B cell (primary cell): ENCODE measurements at regions not wholly inside any gene's neighbourhood (a gene's known extent, or its start where the extent isn't known, plus 50 kb on each side); places are given as distances from the start of the nearest gene placed in this dataset.

Experiments used
- ATAC-seq: fragments of 200-7000 bp; cut with Tn5 transposase; one replicate; pipeline ENCODE4 v1.10.0; 2021; ENCODE audit warnings: low read depth, mild to moderate bottlenecking, moderate number of reproducible peaks, moderate library complexity
- CTCF ChIA-PET: fragments of 350-600 bp; sonication (Branson Sonifier 250); formaldehyde crosslinking; loops from one replicate; lab custom pipeline; 2021; ENCODE audit warnings: antibody characterized with exemption, inconsistent platforms; lab: Charles Lee
- POLR2A ChIA-PET: fragments of 350-600 bp; sonication (Branson Sonifier 250); formaldehyde crosslinking; loops from one replicate; lab custom pipeline; 2021; ENCODE audit warnings: antibody characterized with exemption; lab: Charles Lee
- DNase-seq: peaks from one replicate; pipeline ENCODE4 v3.0.0; 2013
- H2AFZ ChIP-seq: 2 replicates; pipeline ENCODE4 v1.6.1; 2012; ENCODE audit warnings: mild to moderate bottlenecking, low read depth, low read length; ENCODE audit not compliant: insufficient read depth, poor library complexity, severe bottlenecking
- H3K27ac ChIP-seq, 2 donors: 1 replicate in 1 of 2; 2 replicates in 1 of 2; pipeline ENCODE4 v1.5.1; 2012 to 2013; ENCODE audit warnings: low read length in 2 of 2, mild to moderate bottlenecking in 2 of 2, moderate library complexity in 1 of 2
- H3K27me3 ChIP-seq, 4 experiments: fragments of 200-600 bp in 1 of 4; sonication (generic) in 1 of 4; replicated peaks in 1 of 4; 1 replicate in 2 of 4; 2 replicates in 2 of 4; pipeline versions ENCODE4 v1.6.1 to v1.7.0; 2013 to 2016; ENCODE audit warnings: low read length in 3 of 4, mild to moderate bottlenecking in 2 of 4, mixed read lengths in 1 of 4, moderate library complexity in 1 of 4; ENCODE audit not compliant: insufficient read depth in 4 of 4, control insufficient read depth in 3 of 4; ENCODE audit errors: control extremely low read depth in 1 of 4
- H3K36me3 ChIP-seq, 2 experiments: replicated peaks in 1 of 2; 1 replicate in 1 of 2; 2 replicates in 1 of 2; pipeline versions ENCODE4 v1.6.1 to v1.7.1; 2013; ENCODE audit warnings: low read length in 1 of 2; ENCODE audit not compliant: insufficient read depth in 2 of 2, control insufficient read depth in 1 of 2; ENCODE audit errors: control extremely low read depth in 1 of 2, extremely low read depth in 1 of 2
- H3K4me1 ChIP-seq, 2 donors: fragments of 200-600 bp in 1 of 2; sonication (generic) in 1 of 2; 1 replicate in 1 of 2; 2 replicates in 1 of 2; pipeline versions ENCODE4 v1.5.1 to v1.6.1; 2013 to 2017; ENCODE audit warnings: low read length in 2 of 2; ENCODE audit not compliant: control insufficient read depth in 2 of 2, insufficient read depth in 2 of 2
- H3K4me2 ChIP-seq: replicated peaks from 2 replicates; pipeline ENCODE3; 2012; ENCODE audit warnings: mild to moderate bottlenecking, low read depth, low read length; ENCODE audit not compliant: poor library complexity, severe bottlenecking
- H3K4me3 ChIP-seq, 5 experiments: fragments of 200-600 bp in 1 of 5; sonication (generic) in 1 of 5; 1 replicate in 3 of 5; 2 replicates in 2 of 5; pipeline versions ENCODE4 v1.5.1 to v1.7.0; 2011 to 2016; ENCODE audit warnings: low read length in 4 of 5, mild to moderate bottlenecking in 4 of 5, low read depth in 2 of 5, control low read depth in 1 of 5, moderate library complexity in 1 of 5; ENCODE audit not compliant: insufficient read depth in 1 of 5; ENCODE audit errors: control extremely low read depth in 1 of 5, extremely low read depth in 1 of 5
- H3K79me2 ChIP-seq: fragments of 200-600 bp; sonication (generic); one replicate; pipeline ENCODE4 v1.6.0; 2016; ENCODE audit warnings: low read length; ENCODE audit not compliant: control insufficient read depth, insufficient read depth
- H3K9ac ChIP-seq: fragments of 200-600 bp; sonication (generic); 2 replicates; pipeline ENCODE4 v1.6.1; 2017; ENCODE audit warnings: mild to moderate bottlenecking, low read length, moderate library complexity
- H3K9me3 ChIP-seq, 3 donors: one replicate each; pipeline versions ENCODE4 v1.6.1 to v1.7.1; 2013; ENCODE audit warnings: low read length in 2 of 3; ENCODE audit not compliant: control insufficient read depth in 2 of 3, insufficient read depth in 1 of 3; ENCODE audit errors: control extremely low read depth in 1 of 3
- H4K20me1 ChIP-seq: 2 replicates; pipeline ENCODE4 v1.6.0; 2012; ENCODE audit warnings: mild to moderate bottlenecking, low read length; ENCODE audit not compliant: insufficient read depth, control insufficient read depth, poor library complexity, severe bottlenecking
- H3K27ac Mint-ChIP-seq: one replicate; pipeline ENCODE4 v1.8.0; 2021; ENCODE audit warnings: mixed read lengths
- H3K27me3 Mint-ChIP-seq: one replicate; pipeline ENCODE4 v1.8.0; 2021; ENCODE audit warnings: mixed read lengths
- H3K4me1 Mint-ChIP-seq: one replicate; pipeline ENCODE4 v1.8.0; 2021; ENCODE audit warnings: mixed read lengths
- H3K4me3 Mint-ChIP-seq: one replicate; pipeline ENCODE4 v1.8.0; 2021; ENCODE audit warnings: mixed read lengths
- H3K9me3 Mint-ChIP-seq: one replicate; pipeline ENCODE4 v1.8.0; 2022; ENCODE audit warnings: mixed read lengths; ENCODE audit not compliant: insufficient read depth
- CTCF ChIP-seq: fragments of 200-600 bp; IDR thresholded peaks from one replicate; pipeline ENCODE4 v1.8.0; 2022; ENCODE audit warnings: antibody characterized with exemption, mild to moderate bottlenecking
- EZH2 ChIP-seq: IDR thresholded peaks from 2 replicates; pipeline ENCODE4 v1.6.1; 2012; ENCODE audit warnings: borderline replicate concordance, low read depth, mild to moderate bottlenecking, moderate library complexity, low read length; ENCODE audit not compliant: insufficient read depth, poor library complexity, severe bottlenecking
- WGBS: methylation state at CpG from one replicate; pipeline ENCODE4 v1.1.5; 2013; ENCODE audit warnings: missing lambda C conversion rate; ENCODE audit not compliant: insufficient coverage; 5-methylcytosine and 5-hydroxymethylcytosine counted together
- intact Hi-C: fragments of 100-400 bp; cut with micrococcal nuclease; formaldehyde crosslinking; loops from one replicate; pipeline ENCODE4 v1.10.0; 2022

- ChIA-PET CTCF (no interaction called here), POLR2A (no interaction called here)
- Histone ChIP-seq H3K79me2 (no peaks in the 10 kb centered on the region), H3K9ac (no peak overlapping the region), H3K27ac (no peak overlapping the region), H4K20me1 (no peaks in the 10 kb centered on the region), H2AFZ (no peak overlapping the region), H3K9me3 (no peaks in the 10 kb centered on the region), H3K4me2 (no peak overlapping the region), H3K36me3 (no peaks in the 10 kb centered on the region), H3K4me3 (no peak overlapping the region), H3K27me3 (no peaks in the 10 kb centered on the region), H3K4me1 (no peaks in the 10 kb centered on the region)
- ATAC-seq: no peak
- H3K4me3 Mint-ChIP-seq: no peak overlapping the region
- DNase-seq: no peak
- peaks cover 3% of the 10 kb centered on the region for H3K27me3 Mint-ChIP-seq
- intact Hi-C loops: no loop called here
- WGBS: 100% methylated on average over 1 of the region's 1 CpG
- peaks cover 1% of the 10 kb centered on the region for H3K9me3 Mint-ChIP-seq
- TF ChIP-seq CTCF (no peak), EZH2 (no peak)
- no peaks in the 10 kb centered on the region for H3K4me1 Mint-ChIP-seq
- no peak overlapping the region for H3K27ac Mint-ChIP-seq
These were observed 219.6 kb downstream of the GRXCR1 start for GRCh38 chr4:43112139-43112538.

GRCh38 chr4:43113196-43113595, 220.7 kb downstream of the GRXCR1 start:
- H3K27ac ChIP-seq: no peak overlapping the region
- ChIA-PET CTCF (no interaction called here), POLR2A (no interaction called here)
- no peak overlapping the region for H3K4me3 ChIP-seq
- H3K4me2 ChIP-seq: no peak overlapping the region
- TF ChIP-seq CTCF: no peak
- TF ChIP-seq EZH2: no peak
- no peaks in the 10 kb centered on the region for H3K9me3 ChIP-seq
- Mint-ChIP-seq H3K27me3 (peaks cover 3% of the 10 kb centered on the region), H3K27ac (no peak overlapping the region), H3K4me1 (no peaks in the 10 kb centered on the region), H3K9me3 (peaks cover 1% of the 10 kb centered on the region), H3K4me3 (no peak overlapping the region)
- WGBS: 59% methylated on average over 3 of the region's 3 CpGs
- DNase-seq (no peak), ATAC-seq (no peak)
- H4K20me1 ChIP-seq: no peaks in the 10 kb centered on the region
- H3K27me3 ChIP-seq: no peaks in the 10 kb centered on the region
- no peak overlapping the region for H3K9ac ChIP-seq
- intact Hi-C loops: no loop called here
- H3K4me1 ChIP-seq: no peaks in the 10 kb centered on the region
- H2AFZ ChIP-seq: no peak overlapping the region
- no peaks in the 10 kb centered on the region for H3K79me2 ChIP-seq
- no peaks in the 10 kb centered on the region for H3K36me3 ChIP-seq
